DOHH2 (cell line): ENCODE measurements at regions not wholly inside any gene's neighbourhood (a gene's known extent, or its start where the extent isn't known, plus 50 kb on each side); places are given as distances from the start of the nearest gene placed in this dataset.

Experiments used
- CTCF ChIP-seq: fragments of 200-600 bp; sonication (generic); IDR thresholded peaks from one replicate; pipeline ENCODE4 v1.5.1; 2014; ENCODE audit warnings: antibody characterized with exemption, mild to moderate bottlenecking, low read depth, low read length; ENCODE audit not compliant: poor library complexity, severe bottlenecking
- EZH2phosphoT487 ChIP-seq: fragments of 200-600 bp; sonication (generic); IDR thresholded peaks from 2 replicates; pipeline ENCODE4 v1.6.1; 2017; ENCODE audit warnings: borderline replicate concordance, mild to moderate bottlenecking, antibody characterized with exemption, low read length, moderate library complexity, mixed read lengths

- TF ChIP-seq CTCF (no peak), EZH2phosphoT487 (no peak)
Observed at GRCh38 chr7:26070290-26070689, 81.7 kb upstream of the NFE2L3 start.
